Amniotic stem cell (primary cell): ENCODE measurements at regions not wholly inside any gene's neighbourhood (a gene's known extent, or its start where the extent isn't known, plus 50 kb on each side); places are given as distances from the start of the nearest gene placed in this dataset.

ENCODE experiments used
- DNase-seq: peaks from one replicate; lab custom pipeline; 2025; lab: John Stamatoyannopoulos, UW

- no peak for DNase-seq
These were observed 61.3 kb upstream of the SPIN1 start for GRCh38 chr9:88326936-88327335.

GRCh38 chr9:88326015-88326414, 62.2 kb upstream of the SPIN1 start:
- DNase-seq: no peak

- no peak for DNase-seq
These were observed 65.2 kb upstream of the SPIN1 start for GRCh38 chr9:88322906-88323566.

- DNase-seq: no peak
These were observed 66.5 kb upstream of the SPIN1 start for GRCh38 chr9:88321764-88322163.

- no peak for DNase-seq
These were observed 67.4 kb upstream of the SPIN1 start for GRCh38 chr9:88320748-88321415.

GRCh38 chr9:88319936-88320747, 68.1 kb upstream of the SPIN1 start:
- DNase-seq: no peak

GRCh38 chr9:88313364-88314220, 74.7 kb upstream of the SPIN1 start:
- no peak for DNase-seq

GRCh38 chr9:88312517-88313103, 75.6 kb upstream of the SPIN1 start:
- DNase-seq: no peak

GRCh38 chr9:88312045-88312444, 76.2 kb upstream of the SPIN1 start:
- no peak for DNase-seq

- no peak for DNase-seq
These were observed 77.8 kb upstream of the SPIN1 start for GRCh38 chr9:88310310-88310980.

- no peak for DNase-seq
These were observed 79.2 kb upstream of the SPIN1 start for GRCh38 chr9:88308831-88309560.

- DNase-seq: no peak
These were observed 81.1 kb upstream of the SPIN1 start for GRCh38 chr9:88307136-88307535.

GRCh38 chr9:88303721-88304451, 84.4 kb upstream of the SPIN1 start:
- DNase-seq: no peak

- no peak for DNase-seq
These were observed 85.5 kb upstream of the SPIN1 start for GRCh38 chr9:88302579-88303324.

GRCh38 chr9:88300556-88300955, 87.7 kb upstream of the SPIN1 start:
- no peak for DNase-seq

GRCh38 chr9:88291856-88292255, 96.4 kb upstream of the SPIN1 start:
- DNase-seq: no peak

- no peak for DNase-seq
These were observed 97.2 kb upstream of the SPIN1 start for GRCh38 chr9:88291056-88291455.

- no peak for DNase-seq
These were observed 98.7 kb upstream of the SPIN1 start for GRCh38 chr9:88289532-88289931.

GRCh38 chr9:88287972-88288371, 100.3 kb upstream of the SPIN1 start:
- DNase-seq: no peak
